ENCODE measurements at regions not wholly inside any gene's neighbourhood (a gene's known extent, or its start where the extent isn't known, plus 50 kb on each side); places are given as distances from the start of the nearest gene placed in this dataset.

- no peak for TF ChIP-seq ZNF281 (CRISPR knock-in tag; IDR thresholded peaks at IDR 0.05)
- TF ChIP-seq SP1 (CRISPR knock-in tag; conservative IDR thresholded peaks at IDR 0.05): no peak
Observed at GRCh38 chr1:55589671-55590297, 374.6 kb upstream of the USP24 start (continued).

DNA sequence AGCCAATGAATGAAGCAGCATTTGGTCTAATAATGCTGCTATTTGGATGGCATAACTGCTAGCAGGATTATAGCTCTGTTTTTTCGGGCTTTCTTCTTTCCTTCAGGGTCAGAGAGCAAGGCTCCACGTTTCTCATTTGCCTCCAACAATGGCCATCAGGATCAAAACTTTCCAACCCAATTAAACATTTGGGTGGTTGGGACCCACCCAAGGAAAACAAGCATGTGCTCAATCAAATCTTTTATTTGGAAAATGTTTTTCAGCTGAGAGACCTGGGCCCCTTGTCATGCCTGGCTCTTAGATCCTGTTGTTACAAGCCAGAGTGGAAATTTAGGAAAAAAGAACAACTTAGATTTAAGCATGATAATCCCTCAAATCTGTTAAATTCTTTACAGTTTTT lies 373.1 kb upstream of the USP24 start:
- H3K4me3 Mint-ChIP-seq: no peak overlapping the region
- no peak for ATAC-seq
- H3K4me1 Mint-ChIP-seq: peaks cover 20% of the 10 kb centered on the region
- no peak for DNase-seq (ENCODE audit: low spot score)
- CTCF ChIA-PET: no interaction called here
- H3K9me3 Mint-ChIP-seq: peaks cover 8% of the 10 kb centered on the region
- POLR2A ChIA-PET: no interaction called here
- H3K27ac Mint-ChIP-seq: no peak overlapping the region
- H3K27me3 Mint-ChIP-seq (ENCODE audit: low read depth): no peaks in the 10 kb centered on the region
- TF ChIP-seq, protein P1, sequence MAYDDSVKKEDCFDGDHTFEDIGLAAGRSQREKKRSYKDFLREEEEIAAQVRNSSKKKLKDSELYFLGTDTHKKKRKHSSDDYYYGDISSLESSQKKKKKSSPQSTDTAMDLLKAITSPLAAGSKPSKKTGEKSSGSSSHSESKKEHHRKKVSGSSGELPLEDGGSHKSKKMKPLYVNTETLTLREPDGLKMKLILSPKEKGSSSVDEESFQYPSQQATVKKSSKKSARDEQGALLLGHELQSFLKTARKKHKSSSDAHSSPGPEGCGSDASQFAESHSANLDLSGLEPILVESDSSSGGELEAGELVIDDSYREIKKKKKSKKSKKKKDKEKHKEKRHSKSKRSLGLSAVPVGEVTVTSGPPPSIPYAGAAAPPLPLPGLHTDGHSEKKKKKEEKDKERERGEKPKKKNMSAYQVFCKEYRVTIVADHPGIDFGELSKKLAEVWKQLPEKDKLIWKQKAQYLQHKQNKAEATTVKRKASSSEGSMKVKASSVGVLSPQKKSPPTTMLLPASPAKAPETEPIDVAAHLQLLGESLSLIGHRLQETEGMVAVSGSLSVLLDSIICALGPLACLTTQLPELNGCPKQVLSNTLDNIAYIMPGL (CRISPR knock-in tag; IDR thresholded peaks at IDR 0.05): no peak
- TF ChIP-seq CREB1 (CRISPR knock-in tag; IDR thresholded peaks at IDR 0.05) (no peak), JUN (CRISPR knock-in tag; IDR thresholded peaks at IDR 0.05) (no peak)
- H3K36me3 Mint-ChIP-seq: no peaks in the 10 kb centered on the region

DNA sequence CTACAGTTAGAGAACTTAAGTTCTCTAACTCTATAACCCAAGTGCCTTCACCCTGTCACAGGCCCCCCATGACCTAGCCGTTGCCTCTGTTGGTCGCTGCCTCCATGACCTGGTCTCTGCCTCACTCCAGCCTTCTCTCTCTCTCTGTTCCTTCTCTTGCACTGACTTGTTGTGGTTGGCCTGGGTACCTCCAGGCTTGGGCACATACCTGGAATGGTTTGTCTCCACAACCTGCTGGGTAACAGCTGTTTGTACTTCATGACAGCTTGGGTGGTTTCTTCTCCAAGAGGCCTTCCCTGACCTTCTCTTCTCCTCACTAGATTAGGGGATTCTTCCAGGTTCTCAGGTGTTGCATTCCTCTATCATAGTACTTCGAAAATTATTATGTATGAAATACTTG lies 371.6 kb upstream of the USP24 start:
- H3K4me3 Mint-ChIP-seq: no peak overlapping the region
- no peak for ATAC-seq

More for the DNA sequence above, 371.6 kb upstream of the USP24 start:
- H3K36me3 Mint-ChIP-seq: no peaks in the 10 kb centered on the region
- TF ChIP-seq ZBTB21 (CRISPR knock-in tag; IDR thresholded peaks at IDR 0.05; ENCODE audit: borderline replicate concordance): no peak
- TF ChIP-seq TP53 (CRISPR knock-in tag; IDR thresholded peaks at IDR 0.05): no peak
- no peak for TF ChIP-seq ZMAT4 (CRISPR knock-in tag; IDR thresholded peaks at IDR 0.05)
- TF ChIP-seq, protein P2, sequence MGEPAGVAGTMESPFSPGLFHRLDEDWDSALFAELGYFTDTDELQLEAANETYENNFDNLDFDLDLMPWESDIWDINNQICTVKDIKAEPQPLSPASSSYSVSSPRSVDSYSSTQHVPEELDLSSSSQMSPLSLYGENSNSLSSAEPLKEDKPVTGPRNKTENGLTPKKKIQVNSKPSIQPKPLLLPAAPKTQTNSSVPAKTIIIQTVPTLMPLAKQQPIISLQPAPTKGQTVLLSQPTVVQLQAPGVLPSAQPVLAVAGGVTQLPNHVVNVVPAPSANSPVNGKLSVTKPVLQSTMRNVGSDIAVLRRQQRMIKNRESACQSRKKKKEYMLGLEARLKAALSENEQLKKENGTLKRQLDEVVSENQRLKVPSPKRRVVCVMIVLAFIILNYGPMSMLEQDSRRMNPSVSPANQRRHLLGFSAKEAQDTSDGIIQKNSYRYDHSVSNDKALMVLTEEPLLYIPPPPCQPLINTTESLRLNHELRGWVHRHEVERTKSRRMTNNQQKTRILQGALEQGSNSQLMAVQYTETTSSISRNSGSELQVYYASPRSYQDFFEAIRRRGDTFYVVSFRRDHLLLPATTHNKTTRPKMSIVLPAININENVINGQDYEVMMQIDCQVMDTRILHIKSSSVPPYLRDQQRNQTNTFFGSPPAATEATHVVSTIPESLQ (CRISPR knock-in tag; IDR thresholded peaks at IDR 0.05): no peak
- no peak for TF ChIP-seq USF2 (CRISPR knock-in tag; IDR thresholded peaks at IDR 0.05)
- no peak for TF ChIP-seq GRHL2 (CRISPR knock-in tag; IDR thresholded peaks at IDR 0.05; ENCODE audit: insufficient replicate concordance, severe bottlenecking)
- TF ChIP-seq AFF4 (CRISPR knock-in tag; IDR thresholded peaks at IDR 0.05; ENCODE audit: borderline replicate concordance): no peak
- TF ChIP-seq CREM (CRISPR knock-in tag; IDR thresholded peaks at IDR 0.05): no peak
- TF ChIP-seq HMGA2 (CRISPR knock-in tag; IDR thresholded peaks at IDR 0.05): no peak
- TF ChIP-seq ZNF232 (CRISPR knock-in tag; IDR thresholded peaks at IDR 0.05): no peak
- TF ChIP-seq NR3C1 (CRISPR knock-in tag; conservative IDR thresholded peaks at IDR 0.05; ENCODE audit: low read depth): no peak
- no peak for TF ChIP-seq MAX (CRISPR knock-in tag; IDR thresholded peaks at IDR 0.05)
- TF ChIP-seq, protein P3, sequence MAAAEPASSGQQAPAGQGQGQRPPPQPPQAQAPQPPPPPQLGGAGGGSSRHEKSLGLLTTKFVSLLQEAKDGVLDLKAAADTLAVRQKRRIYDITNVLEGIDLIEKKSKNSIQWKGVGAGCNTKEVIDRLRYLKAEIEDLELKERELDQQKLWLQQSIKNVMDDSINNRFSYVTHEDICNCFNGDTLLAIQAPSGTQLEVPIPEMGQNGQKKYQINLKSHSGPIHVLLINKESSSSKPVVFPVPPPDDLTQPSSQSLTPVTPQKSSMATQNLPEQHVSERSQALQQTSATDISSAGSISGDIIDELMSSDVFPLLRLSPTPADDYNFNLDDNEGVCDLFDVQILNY (CRISPR knock-in tag; IDR thresholded peaks at IDR 0.05): no peak
- TF ChIP-seq NFE2L1 (CRISPR knock-in tag; IDR thresholded peaks at IDR 0.05): no peak
- H3K27me3 Mint-ChIP-seq (ENCODE audit: low read depth): no peaks in the 10 kb centered on the region
- DNase-seq (ENCODE audit: low spot score): no peak
- peaks cover 26% of the 10 kb centered on the region for H3K4me1 Mint-ChIP-seq
- POLR2A ChIA-PET: no interaction called here
- CTCF ChIA-PET: interaction anchor here (0.5 kb wide), 1 partner anchor 234 kb away, joined by 3 read pairs; no protein-coding TSS in a partner anchor
- H3K27ac Mint-ChIP-seq: no peak overlapping the region
- H3K9me3 Mint-ChIP-seq: peaks cover 12% of the 10 kb centered on the region
